GM20000 (cell line): ENCODE measurements at regions not wholly inside any gene's neighbourhood (a gene's known extent, or its start where the extent isn't known, plus 50 kb on each side); places are given as distances from the start of the nearest gene placed in this dataset.
"Not testable (repeated sequence)": the region's sequence is repeated elsewhere in the genome, so short reads cannot be mapped to it uniquely, and the experiment has no call there.

Experiments
- DNase-seq: peaks from one replicate; pipeline ENCODE4 v3.0.0; 2012; ENCODE audit warnings: low spot score
- CTCF ChIP-seq: IDR thresholded peaks from 2 replicates; pipeline ENCODE4 v1.5.1; 2012; ENCODE audit warnings: mild to moderate bottlenecking, control low read depth; ENCODE audit errors: extremely low read depth, missing control alignments

GRCh38 chr10:30170146-30170545 lies 110.8 kb upstream of the JCAD start:
- no peak for DNase-seq
- TF ChIP-seq CTCF: no peak

DNA sequence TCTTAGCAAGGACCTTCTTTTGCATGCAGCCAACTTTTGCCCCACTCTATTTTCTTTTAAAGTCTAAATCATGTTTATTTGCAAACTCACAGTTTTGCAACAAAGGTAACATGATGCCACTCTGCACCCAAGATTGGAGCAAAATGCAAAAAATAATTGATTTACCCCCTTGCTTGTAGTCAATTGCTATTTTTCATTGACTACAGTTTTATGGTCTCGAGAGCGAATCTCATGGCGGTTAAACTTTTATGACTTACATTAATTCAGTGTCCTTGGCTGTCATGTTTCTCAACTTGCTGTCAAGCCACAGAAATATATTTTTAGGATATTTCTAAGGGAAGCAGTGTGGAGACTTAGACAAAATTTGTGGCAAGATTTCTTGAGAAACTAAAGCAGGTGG lies 110.0 kb upstream of the JCAD start:
- no peak for DNase-seq
- no peak for TF ChIP-seq CTCF

DNA sequence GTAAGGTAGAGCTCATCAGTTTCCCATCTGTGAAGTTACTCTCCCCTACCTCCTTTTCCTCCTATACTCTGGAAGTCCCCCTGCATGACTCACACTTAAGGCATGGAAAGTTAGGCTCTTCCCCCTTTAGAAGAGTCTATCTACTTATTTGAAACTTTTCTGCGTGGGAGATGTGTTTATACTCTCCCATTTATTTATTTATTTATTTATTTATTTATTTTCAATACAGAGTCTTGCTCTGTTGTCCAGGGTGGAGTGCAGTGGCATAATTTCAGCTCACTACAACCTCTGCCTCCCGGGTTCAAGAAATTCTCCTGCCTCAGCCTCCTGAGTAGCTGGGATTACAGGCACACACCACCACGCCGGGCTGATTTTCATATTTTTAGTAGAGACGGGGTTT lies 107.5 kb upstream of the JCAD start:
- no peak for DNase-seq
- no peak for TF ChIP-seq CTCF

DNA sequence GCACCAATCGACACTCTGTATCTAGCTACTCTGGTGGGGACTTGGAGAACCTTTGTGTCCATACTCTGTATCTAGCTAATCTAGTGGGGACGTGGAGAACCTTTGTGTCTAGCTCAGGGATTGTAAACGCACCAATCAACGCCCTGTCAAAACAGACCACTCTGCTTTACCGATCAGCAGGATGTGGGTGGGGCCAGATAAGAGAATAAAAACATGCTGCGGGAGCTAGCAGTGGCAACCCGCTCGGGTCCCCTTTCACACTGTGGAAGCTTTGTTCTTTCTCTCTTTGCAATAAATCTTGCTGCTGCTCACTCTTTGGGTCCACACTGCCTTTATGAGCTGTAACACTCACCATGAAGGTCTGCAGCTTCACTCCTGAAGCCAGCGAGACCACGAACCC lies 104.0 kb upstream of the JCAD start:
- not testable (repeated sequence) for DNase-seq

DNA sequence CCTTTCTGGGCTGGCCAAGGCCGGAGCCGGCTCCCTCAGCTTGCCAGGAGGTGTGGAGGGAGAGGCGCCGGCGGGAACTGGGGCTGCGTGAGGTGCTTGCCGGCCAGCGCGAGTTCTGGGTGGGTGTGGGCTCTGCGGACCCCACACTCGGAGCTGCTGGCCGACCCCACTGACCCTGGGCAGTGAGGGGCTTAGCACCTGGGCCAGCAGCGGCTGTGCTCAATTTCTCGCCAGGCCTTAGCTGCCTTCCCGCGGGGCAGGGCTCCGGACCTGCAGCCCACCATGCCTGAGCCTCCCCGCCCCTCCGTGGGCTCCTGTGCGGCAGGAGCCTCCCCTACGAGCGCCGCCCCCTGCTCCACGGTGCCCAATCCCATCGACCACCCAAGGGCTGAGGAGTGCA lies 103.4 kb upstream of the JCAD start:
- DNase-seq: not testable (repeated sequence)

GRCh38 chr10:30160271-30160982 lies 101.0 kb upstream of the JCAD start:
- TF ChIP-seq CTCF: no peak
- peak; percentile 45 for DNase-seq

DNA sequence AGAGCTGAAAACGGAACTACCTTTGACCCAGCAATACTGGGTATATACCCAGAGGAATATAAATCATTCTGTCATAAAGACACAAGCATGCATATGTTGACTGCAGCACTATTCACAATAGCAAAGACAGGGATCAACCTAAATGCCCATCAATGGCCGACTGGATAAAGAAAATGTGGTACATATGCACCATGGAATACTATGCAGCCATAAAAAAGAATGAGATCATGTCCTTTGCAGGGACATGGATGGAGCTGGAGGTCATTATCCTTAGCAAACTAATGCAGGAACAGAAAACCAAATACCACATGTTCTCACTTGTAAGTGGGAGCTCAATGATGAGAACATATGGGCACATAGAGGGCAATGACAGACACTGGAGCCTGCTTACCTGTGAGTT lies 100.2 kb upstream of the JCAD start:
- not testable (repeated sequence) for DNase-seq

DNA sequence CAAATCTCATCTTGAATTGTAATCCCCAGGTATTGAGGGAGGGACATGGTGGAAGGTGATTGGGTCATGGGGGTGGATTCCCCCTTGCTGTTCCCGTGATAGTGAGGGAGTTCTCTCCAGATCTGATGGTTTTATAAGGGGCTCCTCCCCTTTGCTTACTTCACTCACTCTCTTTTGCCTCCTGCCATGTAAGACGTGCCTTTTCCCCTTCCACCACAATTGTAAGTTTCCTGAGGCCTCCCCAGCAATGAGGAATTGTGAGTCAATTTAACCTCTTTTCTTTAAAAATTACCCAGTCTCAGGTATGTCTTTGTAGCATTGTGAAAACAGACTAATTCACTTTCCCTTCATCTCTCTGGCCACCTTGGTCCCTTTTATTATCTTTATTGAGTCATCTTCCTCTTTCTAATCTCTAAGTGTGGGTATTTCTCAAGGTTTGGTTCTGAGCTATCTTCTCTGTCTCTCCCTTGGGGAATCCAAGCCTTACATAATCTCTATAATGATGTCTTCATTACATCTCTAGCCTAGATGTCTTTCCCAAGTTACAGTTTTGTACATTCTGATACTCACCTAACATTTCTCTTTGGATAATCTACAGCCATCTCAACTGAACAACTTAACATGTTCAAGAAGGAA lies 99.1 kb upstream of the JCAD start:
- DNase-seq: no peak
- no peak for TF ChIP-seq CTCF

DNA sequence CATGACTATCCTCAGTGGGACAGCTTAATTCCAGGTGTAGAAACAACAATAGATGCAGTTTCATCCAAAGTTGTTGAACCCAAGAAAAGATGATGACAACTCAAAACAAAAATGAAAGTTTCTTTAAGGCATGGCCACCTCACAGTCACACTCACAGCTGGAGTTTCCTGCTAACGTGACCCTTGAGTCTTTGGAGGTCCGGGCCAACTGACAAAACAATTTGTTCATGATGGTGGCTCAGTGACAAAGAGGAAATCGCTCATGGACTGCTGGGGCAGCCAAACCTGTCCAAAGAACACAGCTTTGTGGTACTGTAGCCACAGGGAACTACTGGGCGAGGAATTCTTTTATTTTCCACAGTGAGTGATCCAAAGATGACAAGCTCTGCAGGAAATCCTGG lies 96.0 kb upstream of the JCAD start:
- no peak for TF ChIP-seq CTCF
- peak; percentile 44 for DNase-seq
